Germinal center (tissue), 1 donor: ENCODE measurements at regions not wholly inside any gene's neighbourhood (a gene's known extent, or its start where the extent isn't known, plus 50 kb on each side); places are given as distances from the start of the nearest gene placed in this dataset.
"Not testable (repeated sequence)": the region's sequence is repeated elsewhere in the genome, so short reads cannot be mapped to it uniquely, and the experiment has no call there.

Experiments used
- DNase-seq: peaks from one replicate; pipeline ENCODE4 v3.0.0; 2012; ENCODE audit warnings: mixed read lengths, low spot score

- no peak for DNase-seq
Observed at GRCh38 chr14:49367696-49368095, 218.5 kb downstream of the RPS29 start.

GRCh38 chr14:49366416-49366815 lies 219.8 kb downstream of the RPS29 start:
- DNase-seq = no peak

DNA sequence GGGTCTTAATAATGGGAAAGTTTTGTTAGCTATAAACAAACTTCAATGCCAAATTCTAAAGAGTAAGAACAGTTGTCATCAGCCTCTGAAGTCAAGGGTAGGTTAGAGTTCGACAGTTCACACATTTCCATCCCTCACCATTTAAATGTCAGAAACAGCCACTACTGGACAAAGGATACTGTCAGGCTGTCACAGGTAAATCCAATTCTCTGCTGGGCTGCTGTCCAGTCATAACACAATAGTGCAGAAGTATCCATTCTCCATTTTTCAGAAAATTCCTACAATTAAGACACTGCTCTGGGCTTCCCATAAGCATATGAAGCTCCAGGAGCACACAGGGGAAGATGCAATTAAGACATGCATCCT lies 221.4 kb downstream of the RPS29 start:
- no peak for DNase-seq

DNA sequence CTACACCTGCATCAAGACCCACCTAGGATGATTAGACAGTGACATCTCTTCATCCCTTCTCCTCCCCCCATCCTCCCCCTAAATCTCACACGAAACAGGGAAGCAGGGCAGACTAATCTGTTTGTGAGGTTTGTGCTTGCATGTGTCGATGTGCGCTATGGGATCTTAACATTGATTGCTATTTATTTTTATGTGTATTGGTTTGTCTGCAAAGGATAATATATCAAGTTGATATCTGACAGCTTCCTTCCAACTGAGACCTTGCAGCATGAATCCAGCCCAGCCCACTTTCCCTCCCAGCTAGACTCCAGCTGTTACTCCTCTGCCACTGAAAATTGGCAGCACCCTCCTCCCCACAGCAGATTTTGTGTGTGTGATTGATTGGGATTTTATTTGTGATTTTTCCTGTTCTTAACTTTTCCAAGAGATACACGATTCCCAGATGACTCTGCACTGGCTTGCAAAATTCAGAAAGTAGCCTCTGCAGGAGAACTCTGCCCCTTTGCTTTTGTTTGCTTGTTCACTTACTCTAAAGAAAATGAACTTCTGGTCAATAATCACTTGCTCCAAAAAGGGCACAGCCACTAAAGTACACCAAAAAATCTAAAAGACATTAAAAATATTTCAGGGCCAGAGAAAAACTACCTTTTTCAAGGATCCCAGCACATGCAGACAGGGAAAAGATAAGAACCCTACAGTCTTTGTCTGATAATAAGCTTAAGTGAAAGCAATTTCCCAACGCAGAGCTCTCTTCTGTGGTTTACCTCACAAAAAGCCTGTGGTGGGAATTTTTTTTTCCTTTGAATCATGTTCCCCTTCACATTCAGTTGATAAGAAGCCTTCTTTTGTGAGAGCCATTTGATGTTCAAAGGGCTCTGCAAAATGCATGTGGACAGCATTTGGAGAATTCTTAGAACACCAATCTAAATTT lies 222.1 kb downstream of the RPS29 start:
- DNase-seq = no peak

- DNase-seq = no peak
Observed at GRCh38 chr14:49362916-49363315, 223.3 kb downstream of the RPS29 start.

DNA sequence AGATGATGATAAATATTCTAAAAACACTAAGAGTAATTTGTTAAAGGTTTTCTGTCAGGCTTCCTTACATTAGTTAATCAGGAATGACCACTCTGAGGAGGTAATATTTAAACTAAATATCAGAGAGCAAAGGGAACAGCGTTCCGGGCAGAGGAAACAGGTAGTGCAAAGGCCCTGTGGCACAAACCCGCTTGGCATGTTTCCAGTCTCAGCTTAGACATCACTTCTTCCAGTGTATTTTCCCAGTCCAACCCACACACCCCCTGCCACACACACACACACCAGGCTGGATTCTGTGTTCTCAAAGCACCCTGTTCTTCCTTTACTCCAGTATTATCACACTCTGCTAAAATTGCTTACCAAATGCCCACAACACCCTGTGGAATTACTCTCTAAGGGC lies 247.1 kb downstream of the RPS29 start:
- DNase-seq = no peak

- no peak for DNase-seq
Observed at GRCh38 chr14:49319810-49320209, 266.4 kb downstream of the RPS29 start.

GRCh38 chr14:49315570-49315969 lies 270.6 kb downstream of the RPS29 start:
- DNase-seq = no peak

DNA sequence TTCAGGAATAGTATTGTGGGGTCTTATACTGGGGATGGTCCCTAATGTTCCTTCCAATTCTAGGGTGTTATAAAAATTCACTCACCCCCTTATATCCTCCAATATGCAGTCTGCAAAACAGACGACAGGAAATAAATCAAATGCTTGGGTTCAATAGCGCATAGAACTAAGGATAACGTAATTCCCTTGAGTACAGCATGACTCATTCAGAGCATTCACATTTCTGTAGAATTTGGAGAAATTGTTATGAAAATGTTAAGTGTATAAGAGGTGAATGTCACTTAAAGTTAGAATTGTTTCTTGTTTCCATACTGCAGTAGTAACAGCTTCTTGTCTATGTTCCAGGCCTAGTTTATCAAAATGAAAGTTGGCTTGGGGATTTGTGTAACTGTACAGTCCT lies 271.4 kb downstream of the RPS29 start:
- DNase-seq = no peak

GRCh38 chr14:49313108-49313507 lies 273.1 kb downstream of the RPS29 start:
- no peak for DNase-seq

DNA sequence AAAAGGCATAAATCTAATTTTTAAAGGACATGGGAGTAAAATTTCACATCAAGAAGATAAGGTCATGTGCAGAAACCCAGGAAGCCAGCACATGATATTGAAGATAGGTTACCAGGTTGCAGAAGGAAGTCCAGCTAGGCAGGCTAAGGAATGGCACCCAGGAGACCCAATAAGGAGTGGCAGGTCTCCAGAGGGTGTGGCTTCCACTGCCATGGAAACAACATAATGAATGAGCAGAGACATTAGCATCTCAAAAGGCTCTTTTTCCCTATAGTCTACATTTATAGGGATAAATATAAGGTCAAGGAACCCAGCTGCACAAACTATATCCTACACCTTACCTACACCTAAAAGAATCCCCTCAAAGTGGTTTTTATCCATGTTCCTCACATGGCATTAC lies 275.9 kb downstream of the RPS29 start:
- no peak for DNase-seq

DNA sequence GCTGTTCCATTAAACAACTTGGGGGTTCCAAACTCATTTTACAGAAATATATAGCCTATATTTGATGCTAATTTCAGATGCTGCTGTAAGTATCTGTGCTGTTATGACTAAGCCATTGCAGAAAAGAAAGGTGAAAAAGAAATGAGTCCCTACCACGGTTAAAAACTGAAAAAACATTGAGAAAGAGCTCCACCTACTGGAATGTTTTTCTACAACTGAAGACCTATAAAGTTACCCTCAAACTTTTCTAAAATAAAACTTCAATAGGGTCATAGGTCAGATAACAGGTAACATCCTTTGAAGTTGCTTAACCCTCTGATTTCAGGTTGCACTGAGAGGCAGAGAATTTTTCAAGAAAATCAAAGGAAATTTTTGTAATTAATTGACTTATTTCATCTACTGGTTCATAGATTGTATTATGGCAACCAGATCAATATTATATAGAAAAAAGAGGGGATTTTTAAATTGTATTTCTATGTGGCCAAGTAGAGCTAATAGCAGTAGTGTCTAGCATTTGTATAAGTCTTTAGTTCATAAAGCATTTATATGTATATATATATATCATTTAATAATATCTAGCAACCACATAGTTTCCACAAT lies 279.9 kb downstream of the RPS29 start:
- DNase-seq = peak; percentile 5

- no peak for DNase-seq
Observed at GRCh38 chr14:49303946-49304516, 282.1 kb downstream of the RPS29 start.

DNA sequence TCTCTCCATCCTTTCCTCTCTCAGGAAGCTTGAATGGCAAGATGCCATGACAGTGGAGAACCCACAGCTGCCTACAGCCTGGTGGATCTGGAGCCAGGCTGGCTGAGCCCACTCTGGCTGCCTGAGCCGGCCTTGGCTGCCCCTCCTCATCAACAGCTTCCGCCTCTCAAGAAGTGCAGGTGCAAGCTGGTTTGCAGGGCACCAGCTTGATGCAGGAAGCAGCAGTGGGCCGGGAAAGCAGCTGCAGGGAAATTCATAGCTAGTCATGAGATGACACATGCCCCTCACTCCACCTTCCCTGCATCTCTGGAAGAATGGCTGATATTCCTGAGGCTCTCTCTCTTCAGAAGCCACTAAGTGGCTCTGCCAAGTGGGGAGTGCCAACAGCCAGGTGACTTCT lies 289.1 kb downstream of the RPS29 start:
- no peak for DNase-seq

DNA sequence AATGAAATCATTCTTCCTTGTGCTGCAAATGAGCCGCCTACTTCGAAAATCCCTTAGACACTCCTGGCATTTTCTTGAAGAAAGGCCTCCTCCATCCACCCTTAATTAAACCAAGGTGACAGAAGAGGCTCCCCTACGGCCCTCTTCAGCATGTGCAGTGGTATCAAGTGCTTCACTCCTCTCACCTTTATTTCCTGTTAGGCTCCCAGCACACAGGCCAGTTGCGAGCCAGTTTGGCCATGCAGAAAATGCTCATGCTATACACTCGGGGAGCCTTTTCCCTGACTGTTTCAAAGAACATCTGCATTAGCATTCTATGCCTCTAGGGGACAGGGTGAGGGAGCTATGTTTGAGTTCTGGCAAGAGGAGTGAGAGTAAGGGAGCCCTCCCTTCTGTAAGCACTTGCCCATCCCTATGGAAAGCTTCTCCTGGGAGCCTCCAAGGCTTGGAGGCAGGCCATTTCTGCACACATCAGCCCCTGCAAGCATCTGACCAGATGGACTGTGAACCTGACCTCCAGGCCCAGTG lies 291.5 kb downstream of the RPS29 start:
- no peak for DNase-seq

- DNase-seq = no peak
Observed at GRCh38 chr14:49287004-49287403, 299.2 kb downstream of the RPS29 start.

GRCh38 chr14:49286257-49286983 lies 299.8 kb downstream of the RPS29 start:
- no peak for DNase-seq

DNA sequence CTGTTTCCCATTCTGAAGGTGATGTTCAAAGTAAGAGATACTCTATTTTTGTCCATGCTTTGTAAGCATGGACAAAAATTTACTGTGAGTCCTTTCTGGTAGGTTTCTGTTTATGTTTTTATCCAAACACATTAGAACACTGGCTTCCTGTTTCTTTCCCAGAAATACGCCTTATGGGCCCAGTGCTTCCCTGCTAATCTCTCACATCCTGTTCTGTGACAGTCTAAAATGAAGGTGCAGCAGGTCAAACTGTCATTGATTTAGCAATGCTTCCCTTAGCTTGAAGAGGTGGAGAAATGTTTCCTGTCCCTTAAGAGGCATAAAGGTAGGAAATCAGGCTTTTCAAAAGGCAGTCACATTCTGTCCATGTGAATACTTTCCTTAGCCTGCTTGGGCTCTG lies 305.6 kb downstream of the RPS29 start:
- DNase-seq = no peak

DNA sequence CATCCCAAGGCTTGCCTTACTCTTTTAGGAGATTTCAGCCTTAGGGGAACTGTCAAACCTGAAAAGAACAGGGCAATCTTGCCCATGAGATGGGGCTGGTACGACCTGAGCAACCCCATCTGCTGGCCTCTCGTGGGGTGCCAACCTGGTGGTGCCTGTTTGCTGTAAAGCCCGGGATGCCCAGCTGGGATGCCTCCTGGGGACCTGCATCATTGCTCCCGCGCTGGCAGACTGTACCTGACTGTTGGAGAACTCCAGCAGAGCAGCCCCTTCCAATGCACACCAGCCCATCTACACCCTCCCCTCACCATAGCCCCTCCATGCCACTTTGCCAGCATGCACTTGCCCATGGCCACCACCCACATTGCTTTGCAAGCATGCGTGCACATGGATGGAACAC lies 335.7 kb downstream of the RPS29 start:
- no peak for DNase-seq

DNA sequence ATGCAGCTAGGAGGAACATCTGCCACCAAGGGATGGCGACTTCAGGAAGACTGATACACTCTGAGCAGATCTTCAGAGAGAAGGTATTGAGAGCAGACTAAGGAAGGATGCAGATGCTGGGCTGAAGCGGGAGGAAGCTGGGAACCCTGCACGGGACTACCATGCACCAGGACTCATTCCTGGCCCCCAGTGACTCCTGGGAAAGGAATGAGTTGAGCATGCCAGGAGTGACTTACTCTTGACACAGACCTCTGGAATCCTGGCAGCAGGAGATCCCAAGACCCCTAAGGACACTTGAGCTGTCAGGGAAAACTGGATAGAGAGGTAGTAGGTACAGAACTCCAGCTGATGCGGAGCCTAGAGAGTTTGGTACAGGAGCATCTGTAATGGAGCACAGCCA lies 336.1 kb downstream of the RPS29 start:
- no peak for DNase-seq

DNA sequence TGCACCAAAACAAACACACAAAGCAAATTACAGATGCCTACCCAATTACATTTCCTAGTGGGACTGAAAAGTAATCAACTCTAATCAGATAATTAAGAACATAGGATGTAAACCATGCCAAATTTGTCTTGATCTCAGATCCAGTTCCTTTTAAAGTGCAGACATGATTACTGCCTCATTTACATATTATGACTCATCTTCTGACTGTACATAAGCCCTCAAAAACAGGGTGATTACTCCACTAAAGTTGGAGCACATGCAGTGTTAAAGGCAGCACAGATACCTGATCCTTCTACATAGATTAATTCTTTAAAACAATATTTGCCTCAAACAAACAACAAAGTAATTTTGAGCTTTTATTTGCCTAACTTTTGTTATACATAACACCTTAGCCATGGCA lies 337.2 kb downstream of the RPS29 start:
- no peak for DNase-seq

- DNase-seq = not testable (repeated sequence)
Observed at GRCh38 chr14:49243777-49244176, 342.4 kb downstream of the RPS29 start.
